SK-N-SH (cell line): ENCODE measurements at regions not wholly inside any gene's neighbourhood (a gene's known extent, or its start where the extent isn't known, plus 50 kb on each side); places are given as distances from the start of the nearest gene placed in this dataset.

Source experiments
- CTCF ChIA-PET: fragments of 300-600, 350-600 bp; formaldehyde crosslinking; extraction: SDS; loops from one replicate; lab custom pipeline; 2021; lab: Yijun Ruan, JAX
- POLR2A ChIA-PET: fragments of 350-600 bp; sonication (Branson Sonifier 250); formaldehyde crosslinking; extraction: SDS; loops from one replicate; lab custom pipeline; 2020; ENCODE audit warnings: antibody characterized with exemption, inconsistent platforms; lab: Yijun Ruan, JAX
- DNase-seq: peaks from one replicate; pipeline ENCODE4 v3.0.0; 2012
- H2AFZ ChIP-seq: fragments of 200-600 bp; sonication (generic); 2 replicates; pipeline ENCODE4 v1.8.1; 2016; ENCODE audit warnings: antibody characterized with exemption, mild to moderate bottlenecking, low read depth
- H3F3A ChIP-seq: fragments of 200-600 bp; sonication (generic); replicated peaks from 2 replicates; pipeline ENCODE3; 2016; ENCODE audit warnings: antibody characterized with exemption, mild to moderate bottlenecking; ENCODE audit not compliant: insufficient read depth
- H3K27ac ChIP-seq, 2 experiments: fragments of 200-500 bp in 1 of 2; fragments of 200-600 bp in 1 of 2; sonication (Bioruptor generic) in 1 of 2; sonication (generic), shearing (Covaris generic) in 1 of 2; 2 replicates each; pipeline versions ENCODE4 v1.5.1 to v1.6.1; 2014 to 2016; ENCODE audit warnings: low read depth in 2 of 2, inconsistent platforms in 1 of 2, low read length in 1 of 2, mild to moderate bottlenecking in 1 of 2, mixed read lengths in 1 of 2
- H3K27me3 ChIP-seq: fragments of 200-600 bp; sonication (generic), shearing (Covaris generic); 2 replicates; pipeline ENCODE4 v1.6.1; 2016; ENCODE audit warnings: mixed run types; ENCODE audit not compliant: insufficient read depth
- H3K36me3 ChIP-seq, 2 experiments: fragments of 200-500 bp in 1 of 2; fragments of 200-600 bp in 1 of 2; sonication (Bioruptor generic) in 1 of 2; sonication (generic) in 1 of 2; replicated peaks in 1 of 2; 2 replicates each; pipeline versions ENCODE3 to v1.5.1; 2014 to 2016; ENCODE audit warnings: low read length in 1 of 2, mild to moderate bottlenecking in 1 of 2; ENCODE audit not compliant: insufficient read depth in 2 of 2, control insufficient read depth in 1 of 2
- H3K4me1 ChIP-seq, 2 experiments: fragments of 200-500 bp in 1 of 2; fragments of 200-600 bp in 1 of 2; sonication (Bioruptor generic) in 1 of 2; sonication (generic), shearing (Covaris generic) in 1 of 2; 2 replicates each; pipeline versions ENCODE4 v1.5.1 to v1.6.1; 2014 to 2016; ENCODE audit warnings: low read depth in 1 of 2, low read length in 1 of 2, mixed run types in 1 of 2; ENCODE audit not compliant: insufficient read depth in 2 of 2, control insufficient read depth in 1 of 2
- H3K4me2 ChIP-seq: fragments of 200-600 bp; sonication (generic), shearing (Covaris generic); 2 replicates; pipeline ENCODE4 v1.6.1; 2017; ENCODE audit warnings: mixed run types
- H3K4me3 ChIP-seq, 2 experiments: fragments of 200-500 bp in 1 of 2; fragments of 200-600 bp in 1 of 2; sonication (Bioruptor generic) in 1 of 2; sonication (generic), shearing (Covaris generic) in 1 of 2; 2 replicates each; pipeline versions ENCODE4 v1.5.1 to v1.8.1; 2014 to 2016; ENCODE audit warnings: low read depth in 2 of 2, inconsistent platforms in 1 of 2, low read length in 1 of 2, mild to moderate bottlenecking in 1 of 2, mixed read lengths in 1 of 2, moderate library complexity in 1 of 2
- H3K79me2 ChIP-seq: fragments of 200-600 bp; sonication (generic); 2 replicates; pipeline ENCODE4 v1.8.1; 2017; ENCODE audit warnings: mild to moderate bottlenecking; ENCODE audit not compliant: insufficient read depth
- H3K9ac ChIP-seq: fragments of 200-600 bp; sonication (generic); 2 replicates; pipeline ENCODE4 v1.6.1; 2017; ENCODE audit warnings: mixed run types
- H3K9me2 ChIP-seq: fragments of 200-600 bp; sonication (generic); 2 replicates; pipeline ENCODE4 v1.6.1; 2017; ENCODE audit warnings: mixed run types
- H3K9me3 ChIP-seq: fragments of 200-600 bp; sonication (generic); 2 replicates; pipeline ENCODE4 v1.6.1; 2017; ENCODE audit warnings: mixed run types, mild to moderate bottlenecking, moderate library complexity
- H4K20me1 ChIP-seq: fragments of 200-600 bp; sonication (generic); 2 replicates; pipeline ENCODE4 v1.6.1; 2017; ENCODE audit warnings: mild to moderate bottlenecking, mixed run types; ENCODE audit not compliant: insufficient read depth
- FOSL2 ChIP-seq: IDR thresholded peaks from 2 replicates; pipeline ENCODE4 v1.4.0; 2012; ENCODE audit warnings: low read depth, mild to moderate bottlenecking, moderate library complexity, borderline replicate concordance
- GABPA ChIP-seq: IDR thresholded peaks from 2 replicates; pipeline ENCODE4 v1.4.0; 2012; ENCODE audit warnings: low read depth, mild to moderate bottlenecking
- MEF2A ChIP-seq: IDR thresholded peaks from 2 replicates; pipeline ENCODE4 v1.4.0; 2012; ENCODE audit warnings: low read depth, borderline replicate concordance
- NFIC ChIP-seq: IDR thresholded peaks from 2 replicates; pipeline ENCODE4 v1.4.0; 2012; ENCODE audit warnings: borderline replicate concordance
- PBX3 ChIP-seq: IDR thresholded peaks from 2 replicates; pipeline ENCODE4; 2012
- POLR2AphosphoS5 ChIP-seq: IDR thresholded peaks from 2 replicates; pipeline ENCODE4 v1.6.1; 2012; ENCODE audit warnings: low read depth, low read length
- RAD21 ChIP-seq: IDR thresholded peaks from 2 replicates; pipeline ENCODE4 v1.6.1; 2012; ENCODE audit warnings: mild to moderate bottlenecking, low read length
- RXRA ChIP-seq: IDR thresholded peaks from 2 replicates; pipeline ENCODE4 v1.4.0; 2012; ENCODE audit warnings: low read depth, mild to moderate bottlenecking, borderline replicate concordance
- WGBS: methylation state at CpG from one replicate; pipeline ENCODE4 v1.1.6; 2017; ENCODE audit warnings: low lambda C conversion rate; 5-methylcytosine and 5-hydroxymethylcytosine counted together
- TF ChIP-seq, protein P1 (sequence below): fragments of 200-600 bp; sonication (generic); IDR thresholded peaks from 2 replicates; pipeline ENCODE4 v1.6.1; 2017; ENCODE audit warnings: antibody characterized with exemption, mild to moderate bottlenecking, moderate library complexity
- TF ChIP-seq, protein P2 (sequence below): fragments of 150-350 bp; IDR thresholded peaks from 2 replicates; pipeline ENCODE4 v1.6.1; 2016; ENCODE audit warnings: mild to moderate bottlenecking, low read depth, low read length

GRCh38 chr9:95615246-95615645, 98.5 kb upstream of the PTCH1 start (continued):
- TF ChIP-seq, protein P1, sequence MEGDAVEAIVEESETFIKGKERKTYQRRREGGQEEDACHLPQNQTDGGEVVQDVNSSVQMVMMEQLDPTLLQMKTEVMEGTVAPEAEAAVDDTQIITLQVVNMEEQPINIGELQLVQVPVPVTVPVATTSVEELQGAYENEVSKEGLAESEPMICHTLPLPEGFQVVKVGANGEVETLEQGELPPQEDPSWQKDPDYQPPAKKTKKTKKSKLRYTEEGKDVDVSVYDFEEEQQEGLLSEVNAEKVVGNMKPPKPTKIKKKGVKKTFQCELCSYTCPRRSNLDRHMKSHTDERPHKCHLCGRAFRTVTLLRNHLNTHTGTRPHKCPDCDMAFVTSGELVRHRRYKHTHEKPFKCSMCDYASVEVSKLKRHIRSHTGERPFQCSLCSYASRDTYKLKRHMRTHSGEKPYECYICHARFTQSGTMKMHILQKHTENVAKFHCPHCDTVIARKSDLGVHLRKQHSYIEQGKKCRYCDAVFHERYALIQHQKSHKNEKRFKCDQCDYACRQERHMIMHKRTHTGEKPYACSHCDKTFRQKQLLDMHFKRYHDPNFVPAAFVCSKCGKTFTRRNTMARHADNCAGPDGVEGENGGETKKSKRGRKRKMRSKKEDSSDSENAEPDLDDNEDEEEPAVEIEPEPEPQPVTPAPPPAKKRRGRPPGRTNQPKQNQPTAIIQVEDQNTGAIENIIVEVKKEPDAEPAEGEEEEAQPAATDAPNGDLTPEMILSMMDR: no peak

DNA sequence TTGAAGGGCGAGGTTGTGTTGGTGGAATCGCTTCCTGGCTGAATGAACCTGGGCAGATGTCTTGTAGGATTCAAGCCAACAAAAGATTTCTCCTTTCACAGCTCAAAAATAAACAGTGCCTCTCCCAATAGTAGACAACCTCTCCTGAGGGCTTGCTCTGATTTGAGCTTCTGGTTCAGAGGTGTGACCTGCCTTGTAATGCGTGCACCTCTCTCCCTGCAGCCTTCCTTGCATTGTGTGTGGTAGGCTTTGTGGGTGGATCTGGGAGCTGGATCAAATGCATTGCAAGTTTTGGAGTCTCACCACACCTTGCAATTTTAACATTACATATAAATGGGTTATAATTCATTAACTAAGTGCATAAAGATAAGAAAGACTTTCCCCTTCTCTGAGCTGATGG, 96.9 kb upstream of the PTCH1 start:
- no peak overlapping the region for H3K4me3 ChIP-seq
- no peak for TF ChIP-seq RAD21
- no peak for TF ChIP-seq POLR2AphosphoS5
- TF ChIP-seq MEF2A: no peak
- no peak for TF ChIP-seq GABPA
- TF ChIP-seq, protein P2, sequence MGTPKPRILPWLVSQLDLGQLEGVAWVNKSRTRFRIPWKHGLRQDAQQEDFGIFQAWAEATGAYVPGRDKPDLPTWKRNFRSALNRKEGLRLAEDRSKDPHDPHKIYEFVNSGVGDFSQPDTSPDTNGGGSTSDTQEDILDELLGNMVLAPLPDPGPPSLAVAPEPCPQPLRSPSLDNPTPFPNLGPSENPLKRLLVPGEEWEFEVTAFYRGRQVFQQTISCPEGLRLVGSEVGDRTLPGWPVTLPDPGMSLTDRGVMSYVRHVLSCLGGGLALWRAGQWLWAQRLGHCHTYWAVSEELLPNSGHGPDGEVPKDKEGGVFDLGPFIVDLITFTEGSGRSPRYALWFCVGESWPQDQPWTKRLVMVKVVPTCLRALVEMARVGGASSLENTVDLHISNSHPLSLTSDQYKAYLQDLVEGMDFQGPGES: no peak
- TF ChIP-seq RXRA: no peak
- H3K4me1 ChIP-seq: no peaks in the 10 kb centered on the region
- no peak overlapping the region for H3K4me2 ChIP-seq
- H3K9me2 ChIP-seq: no peaks in the 10 kb centered on the region
- no peaks in the 10 kb centered on the region for H4K20me1 ChIP-seq
- no peaks in the 10 kb centered on the region for H3F3A ChIP-seq
- no peaks in the 10 kb centered on the region for H3K9me3 ChIP-seq
- H3K27me3 ChIP-seq: no peaks in the 10 kb centered on the region
- no peak overlapping the region for H2AFZ ChIP-seq
- POLR2A ChIA-PET: no interaction called here
- CTCF ChIA-PET: no interaction called here
- no peak overlapping the region for H3K9ac ChIP-seq
- 50% methylated on average over 3 of the region's 3 CpGs for WGBS
- no peak overlapping the region for H3K27ac ChIP-seq
- H3K79me2 ChIP-seq: no peaks in the 10 kb centered on the region
- no peaks in the 10 kb centered on the region for H3K36me3 ChIP-seq
- DNase-seq: no peak

DNA sequence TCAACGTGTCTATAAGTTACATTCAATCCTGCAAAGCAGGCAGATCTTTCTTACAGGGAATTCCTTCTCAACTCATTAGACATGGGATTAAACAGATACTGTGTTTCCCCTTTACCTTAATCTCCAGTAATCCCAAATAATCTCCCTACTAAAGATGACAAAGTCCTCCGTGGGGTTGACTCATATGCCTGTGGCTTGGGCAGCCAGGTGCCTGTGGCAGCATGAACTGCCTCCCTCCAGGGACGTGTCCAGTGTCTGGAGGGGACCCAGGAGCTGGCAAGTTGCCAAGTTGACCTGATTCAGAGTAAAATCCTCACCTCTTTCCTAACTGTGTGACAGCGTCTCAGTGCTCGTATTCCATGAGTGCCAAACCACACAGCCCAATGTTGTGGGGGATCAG, 94.6 kb upstream of the PTCH1 start:
- no peak overlapping the region for H3K4me2 ChIP-seq
- H3K36me3 ChIP-seq: no peaks in the 10 kb centered on the region
- H3K9me3 ChIP-seq: no peaks in the 10 kb centered on the region
- no peaks in the 10 kb centered on the region for H4K20me1 ChIP-seq
- no peak overlapping the region for H3K9ac ChIP-seq
- no peaks in the 10 kb centered on the region for H3K4me1 ChIP-seq
- peak; percentile 48 for DNase-seq
- no peaks in the 10 kb centered on the region for H3K9me2 ChIP-seq
- CTCF ChIA-PET: no interaction called here
- POLR2A ChIA-PET: no interaction called here
- 27% methylated on average over 5 of the region's 5 CpGs for WGBS
- H3K79me2 ChIP-seq: no peaks in the 10 kb centered on the region
- H3K27ac ChIP-seq: no peak overlapping the region
- H2AFZ ChIP-seq: no peak overlapping the region
- H3F3A ChIP-seq: no peaks in the 10 kb centered on the region
- no peak overlapping the region for H3K4me3 ChIP-seq
- no peaks in the 10 kb centered on the region for H3K27me3 ChIP-seq
- TF ChIP-seq NFIC (peak; percentile 18; the same call in 1 of the 2 replicates), FOSL2 (no peak), PBX3 (no peak)
- TF ChIP-seq, protein P1: no peak
